RWPE2 (cell line): ENCODE measurements at regions not wholly inside any gene's neighbourhood (a gene's known extent, or its start where the extent isn't known, plus 50 kb on each side); places are given as distances from the start of the nearest gene placed in this dataset.

Experiments
- ATAC-seq: fragments of 200-7000 bp; cut with Tn5 transposase; 3 replicates; pipeline ENCODE4 v1.9.1; 2021; ENCODE audit warnings: low read depth
- DNase-seq: peaks from one replicate; pipeline ENCODE4 v3.0.0-alpha.2; 2020; ENCODE audit warnings: low spot score
- H3K27ac ChIP-seq: fragments of 450-650 bp; 2 replicates; pipeline ENCODE4 v1.5.1; 2017; ENCODE audit warnings: mild to moderate bottlenecking; ENCODE audit not compliant: poor library complexity, severe bottlenecking
- H3K27me3 ChIP-seq: fragments of 250-450 bp; sonication (Bioruptor Pico); 2 replicates; pipeline ENCODE4 v1.5.1; 2021; ENCODE audit warnings: mild to moderate bottlenecking, moderate library complexity; ENCODE audit not compliant: insufficient read depth, poor library complexity, severe bottlenecking
- H3K36me3 ChIP-seq: fragments of 250-450 bp; sonication (Bioruptor Pico); 2 replicates; pipeline ENCODE4 v1.5.1; 2020; ENCODE audit warnings: low read depth, mild to moderate bottlenecking, moderate library complexity
- H3K4me1 ChIP-seq: fragments of 250-450 bp; sonication (Bioruptor Pico); 2 replicates; pipeline ENCODE4 v1.5.1; 2021; ENCODE audit warnings: mild to moderate bottlenecking, moderate library complexity; ENCODE audit not compliant: insufficient read depth, poor library complexity, severe bottlenecking
- H3K4me3 ChIP-seq: fragments of 250-450 bp; sonication (Bioruptor Pico); 2 replicates; pipeline ENCODE4 v1.5.1; 2021; ENCODE audit warnings: mild to moderate bottlenecking, moderate library complexity; ENCODE audit not compliant: severe bottlenecking
- H3K9me3 ChIP-seq: fragments of 250-450 bp; sonication (Bioruptor Pico); 2 replicates; pipeline ENCODE4 v1.5.1; 2021; ENCODE audit warnings: mild to moderate bottlenecking, moderate library complexity; ENCODE audit not compliant: severe bottlenecking
- TF ChIP-seq, protein P1 (sequence below): fragments of 450-650 bp; IDR thresholded peaks from one replicate; pipeline ENCODE4 v1.5.1; 2017; ENCODE audit warnings: mild to moderate bottlenecking, moderate library complexity; ENCODE audit not compliant: poor library complexity, severe bottlenecking

DNA sequence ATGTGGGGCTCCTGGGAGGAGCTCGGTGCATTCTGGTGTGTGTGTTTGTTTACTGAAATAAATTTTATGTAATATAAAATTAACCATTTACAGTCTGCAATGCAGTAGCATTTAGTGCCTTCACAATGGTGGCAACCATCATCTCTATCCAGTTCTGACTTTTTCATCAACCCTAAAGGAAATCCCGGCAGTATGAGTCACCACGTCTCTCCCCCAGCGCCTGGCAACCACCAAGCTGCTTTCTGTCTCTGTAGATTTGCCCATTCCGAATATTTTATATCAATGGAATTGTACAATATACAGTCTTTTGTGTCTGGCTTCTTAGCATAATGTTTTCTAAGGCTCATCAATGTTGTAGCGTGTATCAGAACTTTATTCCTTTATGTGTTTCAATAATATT, 300.5 kb downstream of the MIAT start:
- Histone ChIP-seq H3K4me1 (no peaks in the 10 kb centered on the region), H3K27ac (no peak overlapping the region), H3K27me3 (peaks cover 27% of the 10 kb centered on the region), H3K9me3 (no peaks in the 10 kb centered on the region), H3K4me3 (no peak overlapping the region), H3K36me3 (no peaks in the 10 kb centered on the region)
- no peak for DNase-seq
- ATAC-seq, result no peak
- TF ChIP-seq, protein P1, sequence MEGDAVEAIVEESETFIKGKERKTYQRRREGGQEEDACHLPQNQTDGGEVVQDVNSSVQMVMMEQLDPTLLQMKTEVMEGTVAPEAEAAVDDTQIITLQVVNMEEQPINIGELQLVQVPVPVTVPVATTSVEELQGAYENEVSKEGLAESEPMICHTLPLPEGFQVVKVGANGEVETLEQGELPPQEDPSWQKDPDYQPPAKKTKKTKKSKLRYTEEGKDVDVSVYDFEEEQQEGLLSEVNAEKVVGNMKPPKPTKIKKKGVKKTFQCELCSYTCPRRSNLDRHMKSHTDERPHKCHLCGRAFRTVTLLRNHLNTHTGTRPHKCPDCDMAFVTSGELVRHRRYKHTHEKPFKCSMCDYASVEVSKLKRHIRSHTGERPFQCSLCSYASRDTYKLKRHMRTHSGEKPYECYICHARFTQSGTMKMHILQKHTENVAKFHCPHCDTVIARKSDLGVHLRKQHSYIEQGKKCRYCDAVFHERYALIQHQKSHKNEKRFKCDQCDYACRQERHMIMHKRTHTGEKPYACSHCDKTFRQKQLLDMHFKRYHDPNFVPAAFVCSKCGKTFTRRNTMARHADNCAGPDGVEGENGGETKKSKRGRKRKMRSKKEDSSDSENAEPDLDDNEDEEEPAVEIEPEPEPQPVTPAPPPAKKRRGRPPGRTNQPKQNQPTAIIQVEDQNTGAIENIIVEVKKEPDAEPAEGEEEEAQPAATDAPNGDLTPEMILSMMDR, result no peak

DNA sequence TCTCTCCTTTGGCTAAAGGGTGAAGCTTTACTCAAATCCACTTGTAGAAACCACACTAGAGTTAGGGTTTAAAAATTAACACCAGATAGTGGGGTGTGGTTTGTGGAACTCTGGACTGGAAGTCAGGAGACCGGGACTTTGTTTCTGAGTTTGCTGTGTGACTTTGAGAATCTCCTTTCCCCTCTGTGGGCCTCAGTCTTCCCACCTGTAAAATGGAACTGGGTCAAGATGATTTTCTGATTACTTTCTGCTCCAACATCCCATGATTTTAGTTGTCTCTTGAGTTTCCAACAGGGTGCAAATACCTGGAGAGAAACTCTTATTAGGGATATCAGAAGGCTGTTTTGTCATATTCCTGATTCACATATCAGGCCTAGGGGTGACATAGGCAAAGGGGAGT, 301.0 kb downstream of the MIAT start:
- Histone ChIP-seq H3K27me3 (peaks cover 22% of the 10 kb centered on the region), H3K4me1 (no peaks in the 10 kb centered on the region), H3K36me3 (no peaks in the 10 kb centered on the region), H3K9me3 (no peaks in the 10 kb centered on the region), H3K4me3 (no peak overlapping the region), H3K27ac (no peak overlapping the region)
- ATAC-seq, result no peak
- TF ChIP-seq, protein P1, result no peak
- no peak for DNase-seq

DNA sequence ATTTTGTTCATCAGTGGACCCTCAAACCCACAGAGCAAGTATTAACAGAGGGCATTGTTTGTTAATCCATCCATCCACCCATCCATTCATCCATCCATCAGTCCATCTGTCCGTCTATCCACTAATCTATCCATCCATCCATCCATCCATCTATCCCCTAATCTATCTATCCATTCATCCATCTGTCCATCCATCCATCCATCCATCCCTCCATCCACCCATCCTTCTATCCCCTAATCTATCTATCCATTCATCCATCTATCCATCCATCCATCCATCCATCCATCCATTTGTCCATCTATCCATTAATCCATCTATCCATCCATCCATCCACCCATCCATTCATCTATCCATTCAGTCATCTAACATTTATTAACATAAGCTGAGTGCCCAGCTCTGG, 307.3 kb downstream of the MIAT start:
- no peaks in the 10 kb centered on the region for H3K36me3 ChIP-seq
- DNase-seq, result no peak
- no peak for ATAC-seq
- H3K27ac ChIP-seq, result no peak overlapping the region
- H3K9me3 ChIP-seq, result no peaks in the 10 kb centered on the region
- no peaks in the 10 kb centered on the region for H3K4me1 ChIP-seq
- TF ChIP-seq, protein P1, result no peak
- H3K4me3 ChIP-seq, result no peak overlapping the region
- no peaks in the 10 kb centered on the region for H3K27me3 ChIP-seq

DNA sequence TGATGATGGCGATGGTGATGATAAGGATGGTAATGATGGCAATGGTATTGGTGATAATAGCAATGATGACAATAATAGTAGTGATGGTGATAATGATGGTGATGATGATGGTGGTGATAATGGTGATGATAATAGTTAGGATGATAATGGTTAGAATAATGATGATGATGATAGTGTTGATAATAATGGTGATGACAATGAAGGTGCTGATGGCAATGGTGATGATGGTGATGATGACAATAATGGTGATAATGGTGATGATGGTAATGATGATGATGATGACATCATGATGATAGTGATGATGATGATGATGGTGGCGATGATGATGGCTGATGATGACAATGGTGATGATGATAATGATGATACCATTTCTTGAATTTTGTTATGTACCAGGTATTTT, 309.9 kb downstream of the MIAT start:
- Histone ChIP-seq H3K27me3 (no peaks in the 10 kb centered on the region), H3K36me3 (no peaks in the 10 kb centered on the region), H3K4me3 (no peak overlapping the region), H3K4me1 (no peaks in the 10 kb centered on the region), H3K27ac (no peak overlapping the region), H3K9me3 (no peaks in the 10 kb centered on the region)
- ATAC-seq (no peak), DNase-seq (no peak)
- TF ChIP-seq, protein P1, result no peak

DNA sequence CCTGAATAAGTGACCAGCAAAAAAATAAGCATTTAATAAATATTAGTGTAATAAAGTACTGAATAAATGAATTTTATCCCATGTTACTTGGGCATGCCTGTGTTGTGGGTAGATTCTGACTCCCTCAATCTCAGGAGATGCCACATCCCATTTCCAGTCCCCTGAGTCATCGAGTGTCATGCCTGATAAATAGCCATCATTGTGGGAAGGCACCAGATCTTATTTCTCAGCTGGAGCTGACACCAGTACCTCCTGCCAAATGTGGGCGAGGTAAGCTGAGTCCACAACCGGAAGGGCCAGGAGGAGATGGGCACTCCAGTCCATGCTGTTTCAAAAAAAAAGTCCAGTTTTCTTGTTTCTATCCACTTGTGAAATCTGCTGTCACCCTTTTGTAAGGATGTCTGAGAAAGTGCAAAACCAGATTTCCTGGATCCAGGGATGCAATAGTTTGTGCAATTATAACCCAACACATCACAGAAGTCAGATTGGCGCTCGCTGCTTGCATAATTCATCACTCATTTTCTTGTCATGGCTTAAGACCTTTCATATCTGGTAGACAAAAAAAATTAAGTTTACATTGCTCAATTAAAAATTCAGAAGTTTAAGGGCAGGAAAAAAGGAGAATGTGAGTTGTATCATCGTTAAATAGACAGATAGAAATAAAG, 311.6 kb downstream of the MIAT start:
- TF ChIP-seq, protein P1, result no peak
- DNase-seq (no peak), ATAC-seq (no peak)
- Histone ChIP-seq H3K4me3 (no peak overlapping the region), H3K9me3 (no peaks in the 10 kb centered on the region), H3K36me3 (no peaks in the 10 kb centered on the region), H3K27me3 (no peaks in the 10 kb centered on the region), H3K4me1 (no peaks in the 10 kb centered on the region), H3K27ac (no peak overlapping the region)
